ENCODE measurements at regions not wholly inside any gene's neighbourhood (a gene's known extent, or its start where the extent isn't known, plus 50 kb on each side); places are given as distances from the start of the nearest gene placed in this dataset.

DNA sequence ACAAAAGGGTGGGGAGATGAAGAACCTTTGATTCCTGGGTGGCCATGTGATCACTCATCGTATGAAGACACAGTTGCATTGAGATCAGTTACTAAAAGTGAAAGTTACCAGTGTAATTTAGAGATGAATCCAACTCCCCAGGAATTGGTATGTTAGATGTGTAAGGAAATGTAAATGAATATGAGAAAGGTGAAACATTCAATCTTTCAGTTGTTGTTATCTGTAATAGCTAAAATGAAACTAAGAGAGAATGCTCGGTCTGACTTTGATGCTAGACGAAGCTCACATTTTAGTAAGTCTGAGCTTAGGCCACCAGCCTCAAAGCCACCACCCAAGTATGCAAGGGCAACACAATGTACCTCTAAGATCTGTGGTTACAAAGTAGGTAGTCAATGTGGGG lies 194.3 kb upstream of the POF1B start:
- TF ChIP-seq, protein P1, sequence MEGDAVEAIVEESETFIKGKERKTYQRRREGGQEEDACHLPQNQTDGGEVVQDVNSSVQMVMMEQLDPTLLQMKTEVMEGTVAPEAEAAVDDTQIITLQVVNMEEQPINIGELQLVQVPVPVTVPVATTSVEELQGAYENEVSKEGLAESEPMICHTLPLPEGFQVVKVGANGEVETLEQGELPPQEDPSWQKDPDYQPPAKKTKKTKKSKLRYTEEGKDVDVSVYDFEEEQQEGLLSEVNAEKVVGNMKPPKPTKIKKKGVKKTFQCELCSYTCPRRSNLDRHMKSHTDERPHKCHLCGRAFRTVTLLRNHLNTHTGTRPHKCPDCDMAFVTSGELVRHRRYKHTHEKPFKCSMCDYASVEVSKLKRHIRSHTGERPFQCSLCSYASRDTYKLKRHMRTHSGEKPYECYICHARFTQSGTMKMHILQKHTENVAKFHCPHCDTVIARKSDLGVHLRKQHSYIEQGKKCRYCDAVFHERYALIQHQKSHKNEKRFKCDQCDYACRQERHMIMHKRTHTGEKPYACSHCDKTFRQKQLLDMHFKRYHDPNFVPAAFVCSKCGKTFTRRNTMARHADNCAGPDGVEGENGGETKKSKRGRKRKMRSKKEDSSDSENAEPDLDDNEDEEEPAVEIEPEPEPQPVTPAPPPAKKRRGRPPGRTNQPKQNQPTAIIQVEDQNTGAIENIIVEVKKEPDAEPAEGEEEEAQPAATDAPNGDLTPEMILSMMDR (tag by site-specific recombination; IDR thresholded peaks at IDR 0.05): no peak
- TF ChIP-seq ZBTB1 (tag by site-specific recombination; IDR thresholded peaks at IDR 0.05): no peak
- TF ChIP-seq ZBTB8A (tag by site-specific recombination; IDR thresholded peaks at IDR 0.05): no peak
- no peak for TF ChIP-seq ZNF560 (tag by site-specific recombination; IDR thresholded peaks at IDR 0.05; ENCODE audit: borderline replicate concordance)
- TF ChIP-seq ZBTB7A (tag by site-specific recombination; IDR thresholded peaks at IDR 0.05; ENCODE audit: low read depth): no peak
- TF ChIP-seq ZNF747 (tag by site-specific recombination; IDR thresholded peaks at IDR 0.05): no peak
- TF ChIP-seq, protein P2, sequence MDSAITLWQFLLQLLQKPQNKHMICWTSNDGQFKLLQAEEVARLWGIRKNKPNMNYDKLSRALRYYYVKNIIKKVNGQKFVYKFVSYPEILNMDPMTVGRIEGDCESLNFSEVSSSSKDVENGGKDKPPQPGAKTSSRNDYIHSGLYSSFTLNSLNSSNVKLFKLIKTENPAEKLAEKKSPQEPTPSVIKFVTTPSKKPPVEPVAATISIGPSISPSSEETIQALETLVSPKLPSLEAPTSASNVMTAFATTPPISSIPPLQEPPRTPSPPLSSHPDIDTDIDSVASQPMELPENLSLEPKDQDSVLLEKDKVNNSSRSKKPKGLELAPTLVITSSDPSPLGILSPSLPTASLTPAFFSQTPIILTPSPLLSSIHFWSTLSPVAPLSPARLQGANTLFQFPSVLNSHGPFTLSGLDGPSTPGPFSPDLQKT (IDR thresholded peaks at IDR 0.05; ENCODE audit: borderline replicate concordance, low read depth, low read length): no peak
- no peak for TF ChIP-seq YY1 (tag by site-specific recombination; IDR thresholded peaks at IDR 0.05)
- no peak for TF ChIP-seq ZNF311 (tag by site-specific recombination; IDR thresholded peaks at IDR 0.05; ENCODE audit: borderline replicate concordance)
- no peak for TF ChIP-seq ZBTB17 (tag by site-specific recombination; IDR thresholded peaks at IDR 0.05)
- TF ChIP-seq ZSCAN16 (tag by site-specific recombination; IDR thresholded peaks at IDR 0.05): no peak
- TF ChIP-seq, protein P3, sequence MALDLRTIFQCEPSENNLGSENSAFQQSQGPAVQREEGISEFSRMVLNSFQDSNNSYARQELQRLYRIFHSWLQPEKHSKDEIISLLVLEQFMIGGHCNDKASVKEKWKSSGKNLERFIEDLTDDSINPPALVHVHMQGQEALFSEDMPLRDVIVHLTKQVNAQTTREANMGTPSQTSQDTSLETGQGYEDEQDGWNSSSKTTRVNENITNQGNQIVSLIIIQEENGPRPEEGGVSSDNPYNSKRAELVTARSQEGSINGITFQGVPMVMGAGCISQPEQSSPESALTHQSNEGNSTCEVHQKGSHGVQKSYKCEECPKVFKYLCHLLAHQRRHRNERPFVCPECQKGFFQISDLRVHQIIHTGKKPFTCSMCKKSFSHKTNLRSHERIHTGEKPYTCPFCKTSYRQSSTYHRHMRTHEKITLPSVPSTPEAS (tag by site-specific recombination; IDR thresholded peaks at IDR 0.05): no peak
- TF ChIP-seq ZNF792 (tag by site-specific recombination; IDR thresholded peaks at IDR 0.05): no peak
